AG04449 (cell line): ENCODE measurements at regions not wholly inside any gene's neighbourhood (a gene's known extent, or its start where the extent isn't known, plus 50 kb on each side); places are given as distances from the start of the nearest gene placed in this dataset.
"Not testable (repeated sequence)": the region's sequence is repeated elsewhere in the genome, so short reads cannot be mapped to it uniquely, and the experiment has no call there.

Source experiments
- CTCF ChIA-PET: fragments of 350-600 bp; formaldehyde crosslinking; extraction: SDS; loops from one replicate; lab custom pipeline; 2021; ENCODE audit warnings: antibody characterized with exemption; lab: Yijun Ruan, JAX
- POLR2A ChIA-PET: fragments of 400-600, 350-600 bp; formaldehyde crosslinking; extraction: SDS; loops from one replicate; lab custom pipeline; 2020; ENCODE audit warnings: antibody characterized with exemption, inconsistent platforms; lab: Yijun Ruan, JAX
- DNase-seq: peaks from one replicate; pipeline ENCODE4 v3.0.0-alpha.2; 2010; ENCODE audit warnings: low read depth, low spot score
- H3K4me3 ChIP-seq: 2 replicates; pipeline ENCODE4 v1.5.1; 2011; ENCODE audit warnings: low read depth, mild to moderate bottlenecking, control low read depth, low read length
- TF ChIP-seq, protein P1 (sequence below): IDR thresholded peaks from one replicate; pipeline ENCODE4 v1.5.1; 2011; ENCODE audit warnings: mild to moderate bottlenecking, moderate library complexity, low read length, control low read depth, inconsistent platforms; ENCODE audit not compliant: insufficient read depth; ENCODE audit errors: missing control alignments

GRCh38 chr18:42365591-42365990, 410.6 kb downstream of the PIK3C3 start:
- no peak for DNase-seq
- TF ChIP-seq, protein P1, sequence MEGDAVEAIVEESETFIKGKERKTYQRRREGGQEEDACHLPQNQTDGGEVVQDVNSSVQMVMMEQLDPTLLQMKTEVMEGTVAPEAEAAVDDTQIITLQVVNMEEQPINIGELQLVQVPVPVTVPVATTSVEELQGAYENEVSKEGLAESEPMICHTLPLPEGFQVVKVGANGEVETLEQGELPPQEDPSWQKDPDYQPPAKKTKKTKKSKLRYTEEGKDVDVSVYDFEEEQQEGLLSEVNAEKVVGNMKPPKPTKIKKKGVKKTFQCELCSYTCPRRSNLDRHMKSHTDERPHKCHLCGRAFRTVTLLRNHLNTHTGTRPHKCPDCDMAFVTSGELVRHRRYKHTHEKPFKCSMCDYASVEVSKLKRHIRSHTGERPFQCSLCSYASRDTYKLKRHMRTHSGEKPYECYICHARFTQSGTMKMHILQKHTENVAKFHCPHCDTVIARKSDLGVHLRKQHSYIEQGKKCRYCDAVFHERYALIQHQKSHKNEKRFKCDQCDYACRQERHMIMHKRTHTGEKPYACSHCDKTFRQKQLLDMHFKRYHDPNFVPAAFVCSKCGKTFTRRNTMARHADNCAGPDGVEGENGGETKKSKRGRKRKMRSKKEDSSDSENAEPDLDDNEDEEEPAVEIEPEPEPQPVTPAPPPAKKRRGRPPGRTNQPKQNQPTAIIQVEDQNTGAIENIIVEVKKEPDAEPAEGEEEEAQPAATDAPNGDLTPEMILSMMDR: no peak
- CTCF ChIA-PET: no interaction called here
- POLR2A ChIA-PET: no interaction called here
- H3K4me3 ChIP-seq: no peak overlapping the region

- TF ChIP-seq, protein P1: no peak
- H3K4me3 ChIP-seq: no peak overlapping the region
- no peak for DNase-seq
- CTCF ChIA-PET: no interaction called here
- POLR2A ChIA-PET: no interaction called here
Observed at GRCh38 chr18:42373584-42373983, 418.6 kb downstream of the PIK3C3 start.

GRCh38 chr18:42374961-42375360, 419.9 kb downstream of the PIK3C3 start:
- DNase-seq: no peak
- POLR2A ChIA-PET: no interaction called here
- CTCF ChIA-PET: no interaction called here

GRCh38 chr18:42378854-42379253, 423.8 kb downstream of the PIK3C3 start:
- CTCF ChIA-PET, POLR2A ChIA-PET, H3K4me3 ChIP-seq, DNase-seq: not testable (repeated sequence)

More at GRCh38 chr18:42374961-42375360, 419.9 kb downstream of the PIK3C3 start:
- H3K4me3 ChIP-seq: no peak overlapping the region
- TF ChIP-seq, protein P1: no peak

- H3K4me3 ChIP-seq, POLR2A ChIA-PET, DNase-seq, CTCF ChIA-PET: not testable (repeated sequence)
Observed at GRCh38 chr18:42381236-42381635, 426.2 kb downstream of the PIK3C3 start.

GRCh38 chr18:42392416-42392815, 437.4 kb downstream of the PIK3C3 start:
- H3K4me3 ChIP-seq: no peak overlapping the region
- POLR2A ChIA-PET: no interaction called here
- CTCF ChIA-PET: no interaction called here
- TF ChIP-seq, protein P1: no peak
- DNase-seq: no peak

DNA sequence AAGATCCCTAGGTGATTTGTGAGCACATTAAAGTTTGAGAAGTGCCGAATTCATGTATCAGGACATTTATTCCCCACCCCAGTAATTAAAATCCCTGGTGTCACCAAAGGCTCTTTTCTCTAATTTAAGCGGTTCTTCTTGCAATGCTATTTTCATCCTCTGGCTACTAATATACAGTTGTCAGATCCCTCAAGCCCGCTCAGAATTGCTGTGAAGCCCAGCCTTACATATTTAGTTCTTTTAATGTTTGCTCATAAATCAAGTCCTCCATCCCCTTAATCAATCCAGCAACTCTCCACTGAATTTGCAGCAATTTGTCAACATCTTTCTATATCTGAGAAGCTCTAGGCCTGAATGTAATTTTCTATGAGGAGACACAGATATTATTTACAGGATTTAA, 437.9 kb downstream of the PIK3C3 start:
- CTCF ChIA-PET: no interaction called here
- TF ChIP-seq, protein P1: no peak
- no peak overlapping the region for H3K4me3 ChIP-seq
- no peak for DNase-seq
- POLR2A ChIA-PET: no interaction called here

GRCh38 chr18:42394238-42394637, 439.2 kb downstream of the PIK3C3 start:
- H3K4me3 ChIP-seq: no peak overlapping the region
- ChIA-PET CTCF (no interaction called here), POLR2A (no interaction called here)
- TF ChIP-seq, protein P1: no peak
- DNase-seq: no peak
